Activated CD4-positive, alpha-beta T cell treated with anti-CD3 and anti-CD28 coated beads for 4 hours (primary cell): ENCODE measurements at regions not wholly inside any gene's neighbourhood (a gene's known extent, or its start where the extent isn't known, plus 50 kb on each side); places are given as distances from the start of the nearest gene placed in this dataset.
"Not testable (repeated sequence)": the region's sequence is repeated elsewhere in the genome, so short reads cannot be mapped to it uniquely, and the experiment has no call there.

Source experiments
- DNase-seq, 2 donors: peaks; one replicate each; pipeline ENCODE4 v3.0.0-alpha.2; 2020

DNA sequence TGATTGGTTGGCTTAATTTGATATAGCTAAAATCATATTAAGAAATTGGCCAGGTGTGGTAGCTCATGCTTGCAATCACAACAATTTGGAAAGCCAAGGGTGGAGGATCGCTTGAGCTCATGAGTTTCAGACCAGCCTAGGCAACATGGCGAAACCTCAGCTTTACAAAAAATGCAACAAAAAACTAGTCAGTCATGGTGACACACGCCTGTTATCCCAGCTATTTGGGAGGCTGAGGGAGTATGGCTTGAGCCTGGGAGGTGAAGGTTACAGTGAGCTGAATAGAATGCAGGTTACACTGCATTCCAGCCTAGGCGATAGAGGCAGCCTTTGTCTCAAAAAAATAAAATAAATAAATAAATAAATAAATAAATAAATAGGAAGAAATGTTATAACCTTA, 1579.6 kb upstream of the SLC10A2 start:
- DNase-seq, result no peak

- no peak for DNase-seq
Observed at GRCh38 chr13:104641309-104641708, 1575.1 kb upstream of the SLC10A2 start.

- DNase-seq, result no peak
Observed at GRCh38 chr13:104635879-104636278, 1569.7 kb upstream of the SLC10A2 start.

DNA sequence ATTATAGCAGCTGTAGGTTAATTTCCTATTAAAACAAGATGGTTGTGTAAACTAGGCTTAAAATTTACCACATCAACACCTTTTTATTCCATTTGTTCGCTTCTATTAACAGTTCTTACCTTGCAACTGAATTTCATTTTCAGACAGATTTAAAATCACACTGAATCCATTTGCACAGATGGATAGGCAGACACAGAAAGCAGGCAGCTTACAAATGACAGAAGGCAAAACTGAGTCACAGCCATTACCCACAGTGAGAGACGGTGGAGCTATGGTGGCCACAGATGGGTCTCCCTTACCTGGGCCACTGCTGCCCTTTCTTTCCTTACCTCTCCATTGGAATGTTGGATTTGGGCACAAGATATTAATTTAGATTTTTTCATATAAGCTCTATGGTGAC, 1567.8 kb upstream of the SLC10A2 start:
- no peak for DNase-seq

GRCh38 chr13:104632736-104633135, 1566.5 kb upstream of the SLC10A2 start:
- no peak for DNase-seq

GRCh38 chr13:104625201-104625600, 1559.0 kb upstream of the SLC10A2 start:
- no peak for DNase-seq

DNA sequence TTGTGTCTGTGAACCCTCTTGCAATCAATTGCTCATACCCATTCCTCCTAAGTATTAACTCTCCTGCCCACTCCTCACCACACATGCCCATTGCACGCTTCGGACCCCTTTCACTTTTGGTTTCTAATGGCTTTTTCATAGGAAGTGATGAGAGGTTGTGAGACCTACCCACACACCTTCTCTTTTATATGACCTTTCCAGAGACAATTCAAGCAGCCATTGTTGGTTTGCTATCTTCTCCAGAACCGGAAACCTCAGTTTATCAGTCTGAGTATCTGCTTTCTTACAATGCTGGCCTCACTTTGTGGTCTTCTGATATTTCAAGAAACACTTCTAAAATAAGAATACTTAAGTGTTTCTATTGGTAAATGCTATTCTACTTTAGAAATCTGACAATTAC, 1550.8 kb upstream of the SLC10A2 start:
- no peak for DNase-seq

DNA sequence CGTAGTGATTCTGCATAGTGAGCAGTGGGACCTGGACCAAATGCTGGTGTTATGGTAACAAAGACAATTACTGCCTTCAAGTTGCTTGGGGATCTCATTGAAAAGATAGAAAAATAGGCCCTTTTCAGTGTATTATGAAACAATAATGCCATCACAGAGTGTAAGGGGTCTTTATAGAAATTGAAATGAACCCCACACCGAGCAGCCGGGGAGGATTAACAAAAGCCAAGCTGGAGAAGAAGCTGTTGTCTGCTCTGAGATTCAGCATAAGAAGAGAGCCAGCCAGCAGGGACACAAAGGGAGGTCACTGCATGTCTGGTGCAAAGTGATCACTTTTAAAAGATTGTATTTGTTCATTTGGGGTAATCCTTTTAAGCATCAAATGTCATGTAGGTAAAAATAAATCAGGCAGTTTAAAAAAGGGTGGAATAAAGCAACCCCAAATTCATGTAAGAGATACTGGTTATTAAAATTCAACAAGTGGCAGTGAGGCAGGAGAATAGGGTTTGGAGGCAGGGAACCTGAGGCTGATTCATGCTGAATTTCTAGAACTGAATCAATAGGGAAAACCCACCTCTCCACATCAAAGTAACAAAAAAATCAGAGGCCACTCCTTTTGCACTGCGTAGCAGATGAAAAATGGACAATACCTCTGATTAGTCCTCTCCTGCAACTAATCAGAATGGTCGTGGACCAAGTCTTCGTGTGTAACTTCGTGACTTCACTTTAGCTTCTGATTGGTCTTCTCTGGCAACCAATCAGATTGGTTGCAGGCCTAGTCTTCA, 1548.3 kb upstream of the SLC10A2 start:
- no peak for DNase-seq

DNA sequence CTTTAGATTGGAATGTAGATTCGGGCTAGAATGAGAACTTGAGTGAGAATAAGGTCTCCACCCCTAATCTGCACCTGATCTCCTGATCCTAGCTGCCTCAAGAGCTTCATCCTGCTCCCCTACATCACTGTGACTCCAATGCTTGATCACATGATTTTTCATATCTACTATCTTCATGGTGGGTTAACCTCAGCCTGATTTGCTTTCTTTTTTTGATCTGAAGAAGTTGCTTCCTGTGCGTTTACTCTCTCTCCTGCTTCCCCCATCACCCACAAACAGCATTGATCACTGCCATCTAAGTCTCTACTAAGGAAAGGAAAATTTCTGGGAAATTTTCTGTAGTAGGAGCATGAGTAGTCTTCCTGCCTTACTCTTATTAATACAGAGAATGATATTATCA, 1542.1 kb upstream of the SLC10A2 start:
- DNase-seq, result no peak

GRCh38 chr13:104605435-104605834, 1539.2 kb upstream of the SLC10A2 start:
- not testable (repeated sequence) for DNase-seq

DNA sequence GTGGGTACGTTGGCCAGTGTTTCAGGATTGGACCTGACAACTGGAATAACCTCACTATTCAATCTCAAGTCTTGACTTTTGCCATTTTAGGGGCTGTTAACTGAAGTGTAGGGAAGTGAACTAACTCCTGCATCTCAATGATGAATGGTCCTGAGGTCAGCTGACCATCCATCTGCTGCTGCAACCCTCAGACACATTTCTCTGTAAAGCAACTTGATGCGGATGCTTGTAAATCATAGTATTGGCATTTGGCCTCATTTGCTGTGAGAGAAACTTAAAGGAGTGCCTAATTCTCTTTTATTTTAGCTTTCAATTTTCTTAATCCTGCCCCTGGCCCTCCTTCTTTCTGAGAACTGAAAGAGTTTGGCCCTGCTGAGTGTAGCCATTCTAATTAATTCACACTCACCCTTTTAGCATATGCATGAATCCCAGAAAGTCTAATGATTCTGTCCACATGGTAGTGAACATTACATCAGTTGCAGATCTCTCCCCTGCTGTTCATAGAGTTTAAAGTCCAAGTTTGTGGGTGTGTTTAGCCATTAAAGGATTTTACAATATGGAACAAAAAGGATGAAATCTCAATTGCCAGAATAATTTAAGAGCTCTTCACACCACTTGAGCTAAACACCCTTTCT, 1531.4 kb upstream of the SLC10A2 start:
- no peak for DNase-seq

- no peak for DNase-seq
Observed at GRCh38 chr13:104595511-104595910, 1529.3 kb upstream of the SLC10A2 start.

DNA sequence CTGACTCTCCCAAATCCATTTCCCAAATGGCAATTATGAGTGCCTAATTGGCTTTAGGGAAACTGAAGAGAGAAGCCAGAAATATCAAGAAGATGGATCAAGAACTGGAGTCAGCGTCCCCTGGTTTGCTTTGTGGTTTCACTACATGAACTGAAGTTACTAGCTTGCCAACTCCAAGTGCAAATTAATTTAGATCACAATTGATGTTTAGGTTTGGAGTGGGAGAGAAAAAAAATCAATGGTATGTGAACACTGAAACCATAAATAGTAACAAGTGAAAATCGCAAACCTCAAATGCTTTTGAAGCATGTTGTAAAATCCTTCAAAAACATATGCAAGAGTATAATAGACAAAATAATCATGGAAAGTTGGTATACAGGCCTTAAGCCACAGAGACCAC, 1528.6 kb upstream of the SLC10A2 start:
- DNase-seq, result no peak

- no peak for DNase-seq
Observed at GRCh38 chr13:104593693-104594092, 1527.5 kb upstream of the SLC10A2 start.

DNA sequence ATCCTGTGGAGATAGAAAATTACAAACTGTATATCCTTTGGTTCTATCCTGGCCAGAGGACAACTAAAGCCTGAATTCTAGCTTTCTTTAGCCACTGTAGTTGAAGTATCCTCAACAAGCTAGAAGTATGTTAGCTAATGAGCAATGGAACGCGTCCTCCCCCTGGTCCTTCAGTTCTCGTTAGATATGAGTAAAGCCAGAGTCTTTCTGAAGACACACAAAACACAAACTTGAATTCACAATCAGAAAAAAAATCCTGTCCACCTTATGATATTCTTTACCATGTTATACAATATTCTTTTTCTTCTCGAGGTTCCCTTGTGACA, 1527.0 kb upstream of the SLC10A2 start:
- no peak for DNase-seq

DNA sequence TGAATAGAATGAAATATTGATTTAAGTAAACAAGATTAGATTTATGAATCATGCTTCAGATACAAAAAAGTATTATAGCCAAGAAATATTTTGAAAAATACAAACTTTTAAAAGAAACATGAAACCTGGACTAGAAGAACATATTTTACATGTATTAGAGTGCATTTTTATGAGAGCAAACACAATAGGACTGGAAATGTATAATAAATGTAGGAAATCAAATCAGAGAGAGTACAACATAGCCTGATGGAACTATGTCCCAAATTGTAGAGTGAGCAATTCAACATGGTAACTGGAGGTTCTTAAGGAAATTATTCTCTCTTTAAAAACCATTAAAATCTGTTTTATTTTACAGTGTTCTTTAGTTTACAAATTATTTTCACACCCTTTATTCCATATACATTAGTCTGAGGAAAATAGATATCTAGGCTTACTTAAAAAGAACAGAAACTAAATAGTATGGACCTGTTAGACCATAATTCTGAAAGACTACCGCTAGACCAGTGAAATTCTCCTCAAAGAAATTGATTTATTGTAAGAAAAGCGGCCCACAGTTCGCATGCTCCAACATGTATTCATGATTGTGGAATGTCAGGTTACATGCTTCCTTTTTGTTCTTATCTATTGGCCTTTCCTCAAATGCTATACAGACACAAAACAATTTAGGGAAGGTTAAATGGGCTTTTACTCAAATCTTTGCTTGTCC, 1526.5 kb upstream of the SLC10A2 start:
- DNase-seq, result no peak

- no peak for DNase-seq
Observed at GRCh38 chr13:104592127-104592526, 1525.9 kb upstream of the SLC10A2 start.

DNA sequence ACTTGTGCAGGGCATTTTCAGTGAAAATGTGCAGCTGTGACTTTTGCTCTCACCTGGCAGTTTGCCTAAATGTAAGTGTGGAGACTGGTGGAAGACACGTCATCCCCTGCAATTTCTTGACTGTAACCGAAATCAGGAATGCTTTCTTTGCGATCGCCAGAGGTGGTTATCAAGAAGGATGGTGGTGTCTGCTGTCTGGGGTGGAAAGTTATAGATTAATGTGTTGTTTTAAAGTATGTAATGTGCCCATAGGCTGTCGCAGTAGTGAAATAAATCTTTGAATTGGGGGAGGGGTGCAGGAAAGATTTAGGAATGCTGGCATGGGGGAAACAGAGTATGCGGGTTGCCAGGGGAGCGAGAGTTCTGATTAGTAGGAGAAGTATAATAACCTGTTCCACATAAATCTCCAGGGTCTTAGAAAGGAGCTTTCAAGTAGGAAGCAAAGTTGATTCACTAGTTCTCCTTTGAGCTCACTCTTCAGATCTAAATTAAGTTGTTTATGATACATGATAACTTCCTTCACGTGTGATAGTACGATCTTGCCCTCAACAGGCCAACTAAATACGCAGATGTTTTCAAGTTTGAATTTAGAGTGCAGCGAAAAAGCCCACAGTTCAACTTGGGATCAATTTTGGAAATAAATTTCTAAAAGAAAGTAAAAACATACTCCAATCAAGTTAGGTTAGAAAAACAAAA, 1520.0 kb upstream of the SLC10A2 start:
- no peak for DNase-seq

GRCh38 chr13:104584481-104584880, 1518.3 kb upstream of the SLC10A2 start:
- DNase-seq, result no peak

GRCh38 chr13:104580931-104581330, 1514.7 kb upstream of the SLC10A2 start:
- no peak for DNase-seq

GRCh38 chr13:104577071-104577815, 1511.0 kb upstream of the SLC10A2 start:
- no peak for DNase-seq

DNA sequence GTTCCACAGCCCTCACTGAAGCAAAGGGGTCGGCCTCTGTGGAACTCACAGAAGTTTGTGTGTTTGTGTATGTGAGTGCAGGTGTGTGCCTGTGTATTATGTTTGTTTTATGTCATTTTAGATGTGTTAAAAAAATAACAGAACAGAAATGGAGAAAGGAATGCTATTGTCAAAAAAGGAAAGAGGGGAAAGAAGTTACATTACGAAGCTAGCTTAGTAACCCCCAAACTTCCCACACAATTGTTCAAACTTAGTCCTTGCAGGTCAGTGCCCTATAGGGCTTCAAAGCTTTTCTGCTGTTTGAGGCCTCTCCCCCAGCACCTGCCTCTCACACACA, 1505.6 kb upstream of the SLC10A2 start:
- no peak for DNase-seq
